Muscle of leg (tissue), 3 donors: ENCODE measurements at regions not wholly inside any gene's neighbourhood (a gene's known extent, or its start where the extent isn't known, plus 50 kb on each side); places are given as distances from the start of the nearest gene placed in this dataset.

Source experiments
- DNase-seq: peaks from one replicate; pipeline ENCODE4 v3.0.0; 2013
- H3K27ac ChIP-seq: one replicate; pipeline ENCODE4 v1.5.1; 2013; ENCODE audit warnings: mild to moderate bottlenecking, low read length, control low read depth
- H3K27me3 ChIP-seq: one replicate; pipeline ENCODE4 v1.6.1; 2013; ENCODE audit warnings: low read length; ENCODE audit not compliant: control insufficient read depth, insufficient read depth
- H3K36me3 ChIP-seq: one replicate; pipeline ENCODE4 v1.6.1; 2013; ENCODE audit warnings: low read length; ENCODE audit not compliant: control insufficient read depth, insufficient read depth
- H3K4me1 ChIP-seq: one replicate; pipeline ENCODE4 v1.6.1; 2013; ENCODE audit warnings: low read length; ENCODE audit not compliant: control insufficient read depth, insufficient read depth
- H3K4me3 ChIP-seq: one replicate; pipeline ENCODE4 v1.5.1; 2013; ENCODE audit warnings: low read length, control low read depth
- H3K9me3 ChIP-seq: replicated peaks from 2 replicates; pipeline ENCODE4 v1.6.1; 2013; ENCODE audit warnings: low read depth, low read length; ENCODE audit not compliant: control insufficient read depth
- WGBS: methylation state at CpG from one replicate; pipeline ENCODE4 v1.1.5; 2013; ENCODE audit warnings: missing lambda C conversion rate; ENCODE audit not compliant: insufficient coverage; 5-methylcytosine and 5-hydroxymethylcytosine counted together

DNA sequence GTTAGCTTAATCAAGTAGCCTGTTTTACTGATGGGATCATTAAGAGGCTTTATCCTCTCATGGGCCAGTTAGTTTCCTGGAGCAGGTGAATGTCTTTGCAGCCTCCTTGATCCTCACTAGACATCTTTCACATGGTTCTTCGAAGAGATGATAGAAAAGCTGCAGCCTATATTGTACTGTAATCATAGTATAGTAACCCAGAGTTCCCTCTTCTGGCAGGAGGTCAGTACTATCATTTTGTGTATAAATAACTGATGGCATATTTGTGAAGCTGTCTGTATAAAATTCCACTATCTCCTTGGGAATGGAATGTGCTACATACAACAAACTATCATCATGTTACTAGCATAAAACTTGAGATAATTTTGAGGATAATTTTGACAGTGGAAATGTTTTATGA is 123.8 kb upstream of the PRPS1L1 start:
- no peak overlapping the region for H3K4me3 ChIP-seq
- no peaks in the 10 kb centered on the region for H3K9me3 ChIP-seq
- no peaks in the 10 kb centered on the region for H3K36me3 ChIP-seq
- H3K27me3 ChIP-seq = no peaks in the 10 kb centered on the region
- no peak for DNase-seq
- no peak overlapping the region for H3K27ac ChIP-seq
- no CpG with 5 or more reads among the region's 1 CpG for WGBS
- no peaks in the 10 kb centered on the region for H3K4me1 ChIP-seq

DNA sequence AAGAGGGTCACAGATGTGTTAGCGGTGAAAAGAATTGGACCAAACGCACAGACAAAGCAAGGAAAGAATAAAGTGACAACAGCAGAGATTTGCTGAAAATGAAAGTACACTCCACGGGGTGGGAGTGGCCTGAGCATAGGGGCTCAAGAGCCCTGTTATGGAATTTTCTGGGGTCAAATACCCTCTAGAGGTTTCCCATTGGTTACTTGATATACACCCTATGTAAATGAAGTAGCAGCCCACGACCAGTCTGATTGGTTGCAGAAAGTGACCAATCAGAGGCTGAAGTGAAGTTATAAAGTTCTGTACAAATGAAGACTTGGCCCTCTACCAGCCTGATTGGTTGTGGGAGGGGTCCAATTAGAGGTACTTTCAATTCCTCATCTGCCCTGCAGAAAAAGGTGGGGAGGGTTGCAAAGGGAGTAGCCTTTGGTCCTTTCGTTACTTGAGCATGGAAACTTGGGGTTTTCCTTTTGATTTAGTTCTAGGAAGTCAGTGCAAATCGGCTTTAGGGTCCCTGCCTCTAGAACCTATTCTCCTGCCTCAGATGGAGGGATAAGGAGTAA is 125.6 kb upstream of the PRPS1L1 start:
- Histone ChIP-seq H3K9me3 (no peaks in the 10 kb centered on the region), H3K36me3 (no peaks in the 10 kb centered on the region), H3K4me1 (no peaks in the 10 kb centered on the region), H3K4me3 (no peak overlapping the region), H3K27me3 (no peaks in the 10 kb centered on the region), H3K27ac (no peak overlapping the region)
- WGBS = 91% methylated on average over 4 of the region's 6 CpGs
- DNase-seq = no peak

DNA sequence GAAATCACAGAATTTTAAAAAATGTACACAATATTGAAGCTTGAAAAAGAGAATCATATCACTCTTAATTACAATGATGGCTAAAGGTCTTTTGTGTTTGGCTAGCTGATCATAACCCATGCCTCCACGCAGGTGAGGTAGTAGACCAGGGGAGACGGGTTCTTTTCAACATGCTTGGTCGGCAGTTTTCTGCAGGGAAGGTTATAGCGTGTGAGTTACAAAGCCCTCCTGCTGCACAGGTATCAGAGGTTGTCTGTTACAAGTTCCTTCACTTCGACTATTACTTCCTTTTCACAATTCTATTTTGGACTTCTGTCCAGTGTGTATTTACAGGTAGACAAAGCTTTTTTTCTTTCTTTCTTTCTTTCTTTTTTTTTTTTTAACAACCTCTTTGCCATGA is 127.1 kb upstream of the PRPS1L1 start:
- Histone ChIP-seq H3K36me3 (no peaks in the 10 kb centered on the region), H3K27ac (no peak overlapping the region), H3K4me3 (no peak overlapping the region), H3K27me3 (no peaks in the 10 kb centered on the region), H3K9me3 (no peaks in the 10 kb centered on the region), H3K4me1 (no peaks in the 10 kb centered on the region)
- no peak for DNase-seq
- no CpG with 5 or more reads among the region's 5 CpGs for WGBS

DNA sequence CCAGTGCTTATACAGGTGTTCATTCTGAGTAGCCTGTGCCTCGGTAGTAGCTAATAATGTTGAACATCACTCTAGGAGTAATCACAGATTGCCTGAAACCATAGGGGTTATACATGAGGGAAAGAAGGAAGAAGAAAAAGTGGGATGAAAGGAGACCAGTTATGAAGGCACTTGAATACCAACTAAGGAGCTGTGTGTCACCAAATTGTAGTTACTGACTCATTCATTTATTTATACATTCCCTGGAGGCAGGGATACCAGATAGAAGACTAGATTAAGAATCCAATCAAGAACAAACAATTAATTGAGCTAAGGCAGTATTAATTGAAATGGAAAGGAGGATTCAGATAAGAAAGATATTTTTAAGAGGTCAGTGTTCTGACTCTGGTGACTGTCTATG is 129.6 kb upstream of the PRPS1L1 start:
- no peaks in the 10 kb centered on the region for H3K9me3 ChIP-seq
- H3K4me1 ChIP-seq = no peaks in the 10 kb centered on the region
- no peaks in the 10 kb centered on the region for H3K27me3 ChIP-seq
- no peaks in the 10 kb centered on the region for H3K36me3 ChIP-seq
- DNase-seq = no peak
- H3K4me3 ChIP-seq = no peak overlapping the region
- WGBS = no CpG with 5 or more reads among the region's 1 CpG
- H3K27ac ChIP-seq = no peak overlapping the region

DNA sequence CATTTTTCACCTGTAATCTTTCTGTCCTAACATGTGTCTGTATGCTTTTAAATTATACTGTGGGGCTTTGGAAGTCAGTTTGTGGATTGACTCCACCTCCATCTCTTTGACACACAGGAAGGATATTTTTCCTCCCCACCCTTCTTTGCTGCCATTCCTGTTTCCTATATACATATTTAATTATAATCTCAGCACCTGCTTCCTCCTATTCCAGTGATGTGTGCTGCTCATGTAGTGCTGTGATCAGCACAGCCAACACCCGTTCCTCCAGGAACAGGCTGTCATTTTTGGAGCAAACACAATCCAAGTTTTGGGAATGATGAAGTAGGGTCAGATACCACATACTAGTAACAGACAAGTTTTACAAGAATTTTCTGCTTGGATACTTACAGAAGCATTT is 135.0 kb upstream of the PRPS1L1 start:
- Histone ChIP-seq H3K4me1 (no peaks in the 10 kb centered on the region), H3K27ac (no peak overlapping the region), H3K36me3 (no peaks in the 10 kb centered on the region), H3K4me3 (no peak overlapping the region), H3K27me3 (no peaks in the 10 kb centered on the region), H3K9me3 (no peaks in the 10 kb centered on the region)
- no peak for DNase-seq
- WGBS = no CpG with 5 or more reads among the region's 1 CpG

DNA sequence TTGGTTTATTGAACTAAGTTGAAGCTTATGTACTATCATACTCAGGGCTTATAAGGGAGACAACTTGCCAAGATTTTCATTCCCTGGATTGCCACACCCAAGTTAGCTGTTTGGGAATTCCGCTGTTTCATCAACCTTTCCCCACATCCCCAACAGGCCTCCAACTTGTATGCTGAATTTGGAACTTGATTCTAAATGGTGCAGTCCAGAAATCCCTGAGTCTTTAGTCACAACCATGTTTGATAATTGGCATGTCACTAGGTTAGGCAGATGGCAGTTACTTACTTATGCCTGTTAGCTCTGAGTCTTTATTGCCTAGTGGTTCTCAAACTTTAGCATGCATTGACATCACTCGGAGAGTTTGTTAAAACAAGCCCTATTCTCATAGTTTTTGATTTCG is 135.4 kb upstream of the PRPS1L1 start:
- WGBS = no CpG with 5 or more reads among the region's 3 CpGs
- no peaks in the 10 kb centered on the region for H3K4me1 ChIP-seq
- no peaks in the 10 kb centered on the region for H3K9me3 ChIP-seq
- no peaks in the 10 kb centered on the region for H3K36me3 ChIP-seq
- DNase-seq = no peak
- no peaks in the 10 kb centered on the region for H3K27me3 ChIP-seq
- no peak overlapping the region for H3K4me3 ChIP-seq
- no peak overlapping the region for H3K27ac ChIP-seq

DNA sequence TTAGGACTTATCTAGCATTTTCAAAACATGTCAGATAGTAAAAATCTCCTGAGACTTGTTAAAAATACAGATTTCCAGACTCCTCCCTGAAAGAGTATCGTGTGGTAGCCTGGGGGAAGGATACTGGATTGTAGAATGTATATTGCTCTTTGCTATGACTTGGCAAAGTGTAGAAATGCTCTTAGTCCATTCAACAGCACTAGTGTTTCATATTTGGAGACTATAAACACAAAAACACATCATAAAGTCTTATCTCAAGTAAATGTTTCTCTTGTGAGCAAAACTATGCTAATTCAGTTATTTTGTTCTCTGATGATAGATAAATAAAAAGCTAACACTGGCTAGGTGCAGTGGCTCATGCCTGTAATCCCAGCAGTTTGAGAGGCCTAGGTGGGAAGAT is 137.5 kb upstream of the PRPS1L1 start:
- Histone ChIP-seq H3K4me3 (no peak overlapping the region), H3K4me1 (no peaks in the 10 kb centered on the region), H3K9me3 (no peaks in the 10 kb centered on the region), H3K27ac (no peak overlapping the region), H3K36me3 (no peaks in the 10 kb centered on the region), H3K27me3 (no peaks in the 10 kb centered on the region)
- no CpG with 5 or more reads among the region's 1 CpG for WGBS
- DNase-seq = peak; percentile 40

DNA sequence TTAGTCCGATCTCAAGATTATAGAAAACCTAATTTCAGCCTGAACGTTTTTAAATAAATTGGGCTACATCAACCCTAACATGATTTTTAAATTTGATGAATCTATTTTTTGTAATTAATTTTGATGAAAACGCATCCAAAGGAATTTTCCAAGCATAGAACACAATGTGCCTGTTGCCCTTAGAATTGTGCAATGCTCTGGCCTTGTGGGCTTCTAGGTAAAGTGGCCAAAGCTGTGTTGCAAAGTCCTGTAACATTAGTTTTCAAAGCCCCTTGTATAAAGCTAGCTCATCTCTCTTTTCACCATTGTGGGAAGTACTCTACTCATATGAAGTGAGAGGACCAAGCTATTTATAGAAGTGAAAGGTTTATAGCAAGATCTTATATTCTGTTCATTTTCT is 138.4 kb upstream of the PRPS1L1 start:
- no peaks in the 10 kb centered on the region for H3K27me3 ChIP-seq
- no peak for DNase-seq
- H3K27ac ChIP-seq = no peak overlapping the region
- H3K4me1 ChIP-seq = no peaks in the 10 kb centered on the region
- H3K9me3 ChIP-seq = no peaks in the 10 kb centered on the region
- WGBS = no CpG with 5 or more reads among the region's 3 CpGs
- H3K36me3 ChIP-seq = no peaks in the 10 kb centered on the region
- no peak overlapping the region for H3K4me3 ChIP-seq

DNA sequence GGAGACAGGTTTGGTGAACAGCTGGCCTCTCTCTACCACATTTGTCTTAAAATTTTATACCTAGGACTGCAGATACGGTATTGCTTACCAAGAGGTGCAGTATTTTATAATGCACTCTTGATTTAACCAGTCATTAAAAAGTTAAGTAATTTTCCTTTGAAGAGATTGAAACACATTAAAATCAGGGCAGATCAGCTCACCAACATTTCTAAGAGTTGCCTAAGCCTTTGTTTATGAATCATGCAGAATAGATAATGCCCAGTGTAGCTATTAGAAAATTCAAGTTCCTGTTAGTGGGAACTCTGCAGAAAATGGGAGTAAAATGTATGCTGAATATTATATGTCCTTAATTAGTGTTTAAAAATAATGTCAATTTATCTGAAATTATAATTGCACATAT is 140.2 kb upstream of the PRPS1L1 start:
- WGBS = no CpG with 5 or more reads among the region's 1 CpG
- no peaks in the 10 kb centered on the region for H3K9me3 ChIP-seq
- H3K27ac ChIP-seq = no peak overlapping the region
- DNase-seq = no peak
- no peaks in the 10 kb centered on the region for H3K4me1 ChIP-seq
- no peaks in the 10 kb centered on the region for H3K27me3 ChIP-seq
- H3K4me3 ChIP-seq = no peak overlapping the region
- no peaks in the 10 kb centered on the region for H3K36me3 ChIP-seq

DNA sequence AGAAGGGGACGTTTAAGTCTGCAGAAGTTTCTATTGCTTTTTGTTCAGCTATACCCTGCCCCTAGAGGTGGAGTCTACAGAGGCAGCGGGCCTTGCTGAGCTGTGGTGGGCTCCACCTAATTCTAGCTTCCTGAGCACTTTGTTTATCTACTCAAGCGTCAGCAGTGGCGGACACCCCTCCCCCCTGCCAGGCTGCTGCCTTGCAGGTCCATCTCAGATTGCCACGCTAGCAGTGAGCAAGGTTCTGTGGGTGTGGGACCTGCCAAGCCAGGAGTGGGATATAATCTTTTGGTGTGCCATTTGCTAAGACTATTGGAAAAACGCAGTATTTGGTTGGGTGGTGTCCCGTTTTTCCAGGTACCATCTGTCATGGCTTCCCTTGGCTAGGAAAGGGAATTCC is 147.3 kb upstream of the PRPS1L1 start:
- no peak for DNase-seq
- Histone ChIP-seq H3K4me3 (no peak overlapping the region), H3K27ac (no peak overlapping the region), H3K9me3 (no peaks in the 10 kb centered on the region), H3K27me3 (no peaks in the 10 kb centered on the region), H3K4me1 (no peaks in the 10 kb centered on the region), H3K36me3 (no peaks in the 10 kb centered on the region)
- WGBS = 83% methylated on average over 3 of the region's 7 CpGs

DNA sequence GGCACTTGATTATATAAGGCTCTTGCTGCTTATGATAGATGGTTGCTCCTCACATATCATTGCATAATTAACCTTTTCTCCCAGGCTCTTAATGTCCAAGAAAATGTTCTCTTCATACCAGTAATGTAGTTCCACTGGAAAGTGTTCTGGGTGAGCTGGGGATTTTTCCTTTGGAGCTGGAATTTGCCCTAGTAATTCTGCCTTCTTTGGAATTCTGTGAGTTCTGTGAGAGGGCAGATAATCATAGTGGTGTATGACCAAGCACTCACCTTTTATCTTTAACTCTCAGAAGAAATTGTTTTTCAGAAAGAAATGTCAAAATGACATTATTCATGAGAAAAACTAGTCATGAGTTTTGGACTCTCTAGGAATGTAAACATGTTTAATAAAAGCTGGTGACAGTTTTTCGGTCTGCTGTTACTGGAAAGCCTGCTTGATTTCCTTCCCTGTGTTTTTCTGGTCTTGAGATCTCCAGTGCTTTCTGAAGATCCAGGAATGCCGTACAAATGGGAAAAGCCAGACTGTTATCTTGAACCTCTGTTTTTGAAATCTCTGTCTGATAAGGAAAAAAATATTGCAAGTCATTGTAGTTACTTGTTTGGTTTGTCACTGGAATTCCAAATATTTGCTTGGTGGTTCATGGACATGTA is 148.3 kb upstream of the PRPS1L1 start:
- WGBS = 75% methylated on average over 2 of the region's 2 CpGs
- Histone ChIP-seq H3K9me3 (no peaks in the 10 kb centered on the region), H3K27me3 (no peaks in the 10 kb centered on the region), H3K4me3 (no peak overlapping the region), H3K27ac (no peak overlapping the region), H3K4me1 (no peaks in the 10 kb centered on the region), H3K36me3 (no peaks in the 10 kb centered on the region)
- no peak for DNase-seq
